A673 (cell line): ENCODE measurements at regions not wholly inside any gene's neighbourhood (a gene's known extent, or its start where the extent isn't known, plus 50 kb on each side); places are given as distances from the start of the nearest gene placed in this dataset.

ENCODE experiments used
- CTCF ChIP-seq: fragments of 300-800, 200-600 bp; sonication (generic); conservative IDR thresholded peaks from 2 replicates; pipeline ENCODE4 v1.5.1; 2017; ENCODE audit warnings: low read depth, mild to moderate bottlenecking, antibody characterized with exemption, low read length, moderate library complexity, mixed read lengths
- EZH2 ChIP-seq: fragments of 200-600 bp; sonication (generic); IDR thresholded peaks from 2 replicates; pipeline ENCODE4 v1.6.1; 2017; ENCODE audit warnings: borderline replicate concordance, low read depth, mild to moderate bottlenecking, mixed read lengths, antibody characterized with exemption, low read length; ENCODE audit not compliant: poor library complexity, severe bottlenecking

GRCh38 chr2:869357-869871 is 81.2 kb upstream of the SNTG2 start:
- TF ChIP-seq EZH2 = no peak
- TF ChIP-seq CTCF = no peak
